Pons (tissue), 1 donor: ENCODE measurements at regions not wholly inside any gene's neighbourhood (a gene's known extent, or its start where the extent isn't known, plus 50 kb on each side); places are given as distances from the start of the nearest gene placed in this dataset.
"Not testable (repeated sequence)": the region's sequence is repeated elsewhere in the genome, so short reads cannot be mapped to it uniquely, and the experiment has no call there.

Experiments
- DNase-seq: peaks from one replicate; pipeline ENCODE4 v3.0.0-alpha.2; 2016; ENCODE audit warnings: low spot score

DNA sequence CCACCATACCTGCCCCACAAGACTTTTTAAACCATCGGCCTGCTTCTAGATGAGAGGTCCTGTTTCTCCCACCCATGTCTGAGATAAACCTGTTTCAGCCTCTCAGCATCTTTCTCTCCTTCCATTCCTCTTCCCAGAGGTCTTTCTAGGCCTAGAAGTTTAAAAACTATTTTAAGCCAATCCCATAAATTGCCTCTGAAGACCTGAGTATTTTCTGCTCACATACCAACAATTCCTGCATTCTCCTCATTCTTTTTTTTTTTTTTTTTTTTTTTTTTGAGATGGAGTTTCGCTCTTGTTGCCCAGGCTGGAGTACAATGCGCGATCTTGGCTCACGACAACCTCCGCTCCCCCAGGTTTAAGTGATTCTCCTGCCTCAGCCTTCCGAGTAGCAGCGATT is 262.9 kb upstream of the AUTS2 start:
- no peak for DNase-seq

DNA sequence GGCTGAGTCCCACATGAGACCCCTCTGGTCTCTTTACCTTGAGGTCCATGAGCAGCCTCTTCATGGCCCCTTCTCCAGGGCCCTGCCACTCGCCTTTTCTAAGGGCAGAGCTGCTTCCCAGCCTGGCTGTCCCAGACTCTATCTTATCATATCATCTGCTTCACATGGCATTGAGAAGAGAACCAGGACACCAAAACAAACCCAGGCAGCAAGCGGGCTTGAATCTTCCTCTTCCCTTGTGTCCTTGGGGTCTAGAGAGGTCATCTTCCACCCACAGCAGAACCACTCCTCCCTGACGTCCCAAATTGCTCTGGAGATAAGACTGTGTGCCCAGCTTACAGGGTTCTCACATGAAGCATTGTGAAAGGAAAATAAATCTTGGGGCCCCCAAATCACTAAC is 261.3 kb upstream of the AUTS2 start:
- DNase-seq = no peak

DNA sequence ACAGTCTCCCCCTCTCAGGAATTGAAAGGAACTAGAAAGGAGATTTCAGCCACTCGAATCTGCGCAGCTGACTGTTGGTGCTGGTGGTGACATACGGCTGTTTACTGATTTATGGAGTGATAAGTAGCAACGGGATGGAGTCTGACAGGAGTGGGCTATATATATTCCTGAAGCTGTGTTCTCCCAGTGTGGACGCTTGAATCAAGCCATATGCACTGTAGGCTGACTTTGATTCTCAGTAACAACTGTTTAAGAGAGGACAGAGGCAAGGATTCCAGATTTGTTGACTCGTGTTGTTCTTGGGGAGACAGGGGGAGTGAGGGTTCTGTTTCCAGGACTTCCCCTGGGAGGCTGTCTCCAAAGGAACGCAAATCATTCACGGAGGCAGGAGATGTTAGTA is 260.1 kb upstream of the AUTS2 start:
- no peak for DNase-seq

DNA sequence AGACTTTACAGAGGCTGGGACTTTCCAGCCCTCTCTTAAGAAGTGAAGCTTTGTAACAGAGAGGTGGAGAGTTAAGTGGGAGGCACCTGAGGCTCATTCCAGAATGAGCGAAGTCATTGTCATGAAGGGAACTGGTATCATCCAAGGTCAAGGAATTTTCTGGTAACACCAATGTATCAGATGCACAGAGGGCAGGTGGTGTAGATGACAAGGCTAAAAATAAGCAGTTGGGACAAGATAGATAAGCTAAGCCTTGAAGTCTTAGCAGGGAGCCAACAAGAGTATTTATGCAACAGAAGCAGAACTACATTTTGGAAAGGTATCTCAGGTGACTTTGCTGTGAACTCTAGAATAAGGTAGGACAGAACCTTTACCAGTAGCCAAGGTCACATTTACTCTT is 257.0 kb upstream of the AUTS2 start:
- DNase-seq = no peak

DNA sequence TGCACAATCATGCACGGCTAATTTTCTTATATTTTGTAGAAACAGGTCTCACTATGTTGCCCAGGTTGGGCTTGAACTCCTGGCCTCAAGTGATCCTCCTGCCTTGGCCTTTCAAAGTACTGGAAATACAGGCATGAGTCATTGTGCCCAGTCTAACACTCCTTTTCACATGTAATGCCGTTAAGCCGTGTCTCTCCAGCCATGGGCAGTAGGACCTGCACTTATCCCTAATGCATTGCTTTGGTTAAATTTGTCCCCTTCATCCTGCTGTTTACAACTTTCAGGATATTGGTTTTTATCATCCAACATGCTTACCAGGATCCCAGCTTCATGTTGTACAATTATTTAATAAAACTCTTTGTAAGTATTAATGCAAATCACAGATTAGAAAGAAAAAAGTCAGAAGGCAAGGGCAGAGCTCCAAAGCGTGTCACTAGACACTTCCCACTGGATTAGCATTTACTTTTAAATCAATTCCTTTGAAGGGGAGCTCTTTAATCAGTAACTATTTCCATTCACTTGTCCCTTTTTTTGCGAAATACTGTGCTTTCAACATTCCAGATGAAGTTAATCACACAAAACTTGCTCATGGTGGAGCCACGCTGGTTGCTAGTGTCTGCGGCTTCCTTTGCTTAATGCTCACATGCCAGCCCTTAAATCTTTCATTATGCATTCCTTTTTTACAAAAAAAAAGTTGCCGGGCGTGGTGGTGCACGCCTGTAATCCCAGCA is 256.0 kb upstream of the AUTS2 start:
- DNase-seq = no peak

DNA sequence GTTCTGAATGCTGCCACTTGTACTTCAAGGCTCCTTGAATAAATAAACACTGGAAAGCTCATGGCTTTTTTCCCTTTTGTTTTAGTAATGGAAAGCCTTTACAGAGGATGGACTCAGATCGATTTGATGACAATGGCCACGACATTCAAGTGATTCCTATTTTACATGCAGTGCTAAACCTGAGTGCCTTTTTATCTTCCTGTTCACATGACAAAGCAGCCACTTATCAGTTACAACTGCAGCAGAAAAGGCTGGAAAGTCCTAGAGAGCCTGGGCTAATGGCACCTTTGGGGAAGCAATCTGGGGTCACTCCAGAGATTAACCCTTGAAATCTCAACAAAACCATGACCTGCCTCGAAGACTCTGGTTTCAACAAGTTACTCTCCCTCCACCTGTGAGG is 249.0 kb upstream of the AUTS2 start:
- DNase-seq = no peak

DNA sequence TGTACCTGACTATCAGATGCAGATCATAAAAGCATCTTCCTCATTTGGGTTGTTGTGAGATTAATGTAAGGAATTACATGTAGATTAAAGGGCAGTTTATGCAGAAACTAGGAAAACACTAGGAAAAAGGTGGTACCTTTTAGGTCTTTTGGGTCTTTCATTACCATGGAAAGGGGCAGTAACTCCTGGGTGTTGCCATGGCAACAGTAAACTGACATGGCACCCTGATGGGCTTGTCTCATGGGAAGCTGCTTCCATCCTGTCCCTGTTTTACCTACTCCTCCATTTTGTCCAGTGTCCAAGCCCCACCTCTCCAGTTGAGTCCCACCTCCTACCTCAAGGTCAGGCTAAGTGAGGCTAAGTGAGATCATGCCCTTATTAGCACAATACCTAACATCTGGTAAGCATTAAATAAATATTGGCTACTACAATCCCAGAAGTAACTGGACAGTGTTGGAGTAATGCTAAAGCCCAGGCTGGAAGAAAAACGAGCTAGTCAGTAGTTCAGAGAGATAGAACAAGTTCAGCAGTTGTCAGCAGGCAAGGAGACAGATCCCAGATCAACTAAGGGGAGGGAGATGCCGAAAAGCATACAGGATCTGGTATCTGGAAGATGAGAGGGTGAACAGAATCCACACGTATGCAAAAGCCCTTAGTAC is 240.0 kb upstream of the AUTS2 start:
- DNase-seq = no peak

DNA sequence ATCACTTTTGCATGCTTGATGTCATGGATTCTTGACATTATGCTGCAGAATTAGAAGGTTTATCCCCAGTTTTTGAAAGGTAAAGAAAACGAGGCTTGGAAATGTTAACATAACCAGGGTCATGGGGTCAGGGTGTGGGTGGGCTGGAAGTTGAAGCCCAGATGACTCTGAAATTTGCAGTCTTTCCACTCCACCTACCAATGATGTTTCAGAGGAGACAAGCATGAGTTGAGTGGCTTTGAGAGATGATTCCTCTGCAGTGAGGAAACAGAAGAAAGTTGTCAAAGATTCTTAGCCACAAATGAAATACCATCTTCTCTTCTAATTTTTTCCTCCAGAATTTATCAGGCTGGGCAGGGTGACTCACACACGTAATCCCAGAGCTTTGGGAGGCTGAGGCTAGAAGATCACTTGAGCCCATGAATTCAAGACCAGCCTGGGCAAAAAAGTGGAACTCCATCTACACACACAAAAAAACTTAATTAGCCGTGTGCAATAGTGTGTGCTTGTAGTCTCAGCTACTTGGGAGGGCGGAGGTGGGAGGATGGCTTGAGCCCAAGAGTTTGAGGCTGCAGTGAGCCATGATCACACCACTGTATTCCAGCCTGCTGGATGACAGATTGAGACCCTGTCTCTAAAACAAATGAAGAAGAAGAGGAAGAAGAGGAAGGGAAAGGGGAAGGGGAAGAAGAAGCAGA is 239.1 kb upstream of the AUTS2 start:
- DNase-seq = no peak

DNA sequence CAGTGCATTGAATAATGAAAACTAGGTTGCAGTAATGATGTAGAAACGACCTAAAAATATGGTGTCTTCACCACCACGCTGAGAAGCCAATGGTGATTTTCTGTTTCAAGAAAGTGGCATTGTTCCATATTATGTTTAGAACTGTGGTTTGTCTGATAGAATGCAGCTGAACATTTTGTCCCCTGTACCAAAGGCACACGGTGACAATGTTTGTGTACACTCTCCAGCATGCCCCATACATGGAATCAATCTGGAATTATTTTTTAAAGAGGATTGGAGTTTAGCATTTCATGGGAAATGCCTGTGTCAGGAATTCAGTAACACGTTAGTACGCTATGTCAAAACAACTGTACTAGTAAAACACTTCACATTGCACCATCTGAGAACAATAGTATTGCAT is 237.4 kb upstream of the AUTS2 start:
- DNase-seq = no peak

DNA sequence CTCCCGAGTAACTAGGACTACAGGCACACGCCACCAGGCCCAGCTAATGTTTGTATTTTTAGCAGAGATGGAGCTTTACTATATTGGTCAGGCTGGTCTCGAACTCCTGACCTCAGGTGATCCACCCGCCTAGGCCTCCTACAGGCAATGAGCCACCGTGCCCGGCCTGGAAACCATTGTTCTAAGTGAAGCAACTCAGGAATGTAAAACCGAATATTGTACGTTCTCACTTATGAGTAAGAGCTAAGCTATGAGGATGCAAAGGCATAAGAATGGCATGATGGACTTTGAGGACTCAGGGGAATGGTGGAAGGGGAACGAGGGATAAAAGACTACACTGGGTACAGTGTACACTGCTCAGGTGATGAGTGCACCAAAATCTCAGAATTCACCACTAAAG is 235.1 kb upstream of the AUTS2 start:
- no peak for DNase-seq

DNA sequence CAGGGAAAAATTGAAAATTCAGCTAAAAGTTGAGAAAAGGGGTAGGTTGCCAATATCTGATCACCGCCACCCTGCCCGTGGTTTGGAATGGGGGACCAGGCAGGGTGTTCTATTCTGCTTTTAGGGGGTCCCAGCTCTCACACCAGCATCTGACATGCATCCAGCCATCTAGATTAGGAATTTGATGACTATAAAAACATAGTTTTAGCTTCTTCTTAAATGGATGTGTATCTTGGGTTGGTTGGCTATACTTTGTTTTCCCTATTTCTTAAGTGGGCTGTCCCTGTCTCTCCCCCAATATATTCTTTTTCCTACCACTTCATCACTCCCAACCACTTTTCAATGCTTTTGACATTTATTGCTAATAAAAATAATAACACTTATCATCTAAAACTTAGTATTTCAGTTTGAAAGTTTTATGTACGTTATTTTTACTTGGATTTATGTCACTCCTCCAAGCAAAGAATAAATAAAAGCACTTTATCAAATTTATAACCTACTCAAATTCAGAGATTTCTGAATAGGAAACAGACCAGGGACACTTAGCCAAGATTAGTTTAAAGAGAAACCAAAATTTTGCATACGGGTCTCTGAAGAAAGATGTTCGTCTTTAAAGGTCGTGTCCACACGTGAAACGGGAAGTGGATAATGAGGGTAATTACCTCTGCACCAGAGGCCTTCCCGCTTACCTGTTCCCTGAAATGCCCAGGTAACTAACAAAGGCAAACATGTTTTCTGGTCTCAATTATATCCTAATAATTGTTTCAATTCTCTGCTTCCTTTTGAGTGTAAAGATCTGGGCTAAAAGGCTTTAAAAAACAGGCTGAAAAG is 233.2 kb upstream of the AUTS2 start:
- DNase-seq = no peak

DNA sequence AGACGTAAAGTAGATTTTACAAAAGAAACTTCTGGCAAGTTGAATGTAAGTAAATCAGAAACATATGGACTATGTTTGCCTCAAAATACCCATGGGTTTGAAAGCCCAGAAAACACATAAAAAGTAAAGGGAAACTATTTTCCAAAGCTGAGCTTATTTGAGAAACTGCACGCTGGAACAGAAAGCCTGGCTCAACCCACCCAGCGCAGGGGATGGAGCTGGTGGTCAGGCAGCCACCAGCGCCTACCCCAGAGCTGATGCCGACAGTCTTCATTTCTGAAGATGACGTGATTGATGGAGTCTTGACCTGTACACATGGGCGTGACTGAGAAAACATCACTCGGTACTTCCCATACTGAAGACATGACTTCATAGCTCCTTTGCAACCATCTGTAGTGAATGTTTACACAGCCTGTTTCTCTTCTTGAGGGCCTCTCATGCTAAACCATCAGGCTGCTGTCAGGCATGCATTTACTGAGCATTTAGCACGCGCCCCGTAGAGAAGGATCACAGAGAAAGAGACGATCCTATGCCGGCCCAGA is 232.6 kb upstream of the AUTS2 start:
- no peak for DNase-seq

DNA sequence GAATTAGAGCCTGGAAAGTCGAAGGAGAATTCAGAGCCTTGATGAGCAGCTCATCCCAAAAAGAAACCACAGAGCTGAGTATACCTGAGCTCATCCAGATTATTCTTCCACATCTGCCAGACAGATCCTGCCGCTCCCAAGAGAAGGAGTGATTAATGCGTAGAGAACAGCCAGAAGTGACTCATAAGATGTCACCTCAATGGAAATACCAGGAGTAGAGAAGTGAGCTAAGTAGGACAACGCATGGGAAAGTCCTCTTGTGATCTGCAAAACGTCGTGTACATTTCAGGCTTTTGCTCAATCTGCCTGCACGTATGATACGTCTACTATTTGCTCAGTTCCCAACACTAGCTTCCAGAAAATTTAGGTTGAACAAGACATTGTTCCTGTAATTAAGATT is 230.5 kb upstream of the AUTS2 start:
- no peak for DNase-seq

DNA sequence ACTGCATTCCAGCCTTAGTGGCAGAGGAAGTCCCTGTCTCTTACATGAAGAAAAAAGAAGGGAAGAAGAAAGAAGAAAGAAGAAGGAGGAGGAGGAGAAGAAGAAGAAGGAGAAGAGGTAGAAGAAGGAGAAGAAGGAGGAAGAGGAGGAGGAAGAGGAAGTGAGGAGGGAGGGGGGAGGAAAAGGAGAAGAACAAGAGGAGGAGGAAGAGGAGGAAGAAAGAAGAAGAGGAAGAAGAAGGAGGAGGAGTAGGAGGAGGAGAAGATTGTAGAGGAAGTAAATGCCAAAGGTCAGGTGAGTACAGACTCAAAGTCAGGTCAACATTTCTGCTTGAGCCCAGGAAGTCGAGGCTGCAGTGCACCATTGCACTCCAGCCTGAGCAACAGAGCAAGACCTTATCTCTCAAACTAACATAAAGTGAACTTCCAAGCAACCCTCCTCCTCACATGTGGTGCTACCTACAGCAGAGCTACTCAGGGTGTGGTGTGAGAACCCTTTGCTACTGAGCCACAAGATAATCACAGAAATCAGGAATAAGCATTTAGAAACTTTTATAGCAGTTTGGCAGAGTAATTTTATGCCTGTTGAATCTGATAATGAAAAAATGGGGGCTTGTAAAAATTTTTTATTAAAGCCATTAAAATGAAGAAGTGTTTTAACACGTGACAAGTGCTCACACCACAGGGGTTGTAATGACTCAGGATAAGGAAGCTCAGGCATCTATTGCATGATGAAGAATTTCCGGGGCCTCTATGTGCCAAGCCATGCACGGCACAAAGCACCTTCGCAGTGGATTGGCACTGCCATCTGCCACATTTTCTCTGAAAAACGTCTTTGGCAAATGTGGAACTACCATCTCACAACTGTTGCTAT is 224.9 kb upstream of the AUTS2 start:
- DNase-seq = peak; percentile 16

DNA sequence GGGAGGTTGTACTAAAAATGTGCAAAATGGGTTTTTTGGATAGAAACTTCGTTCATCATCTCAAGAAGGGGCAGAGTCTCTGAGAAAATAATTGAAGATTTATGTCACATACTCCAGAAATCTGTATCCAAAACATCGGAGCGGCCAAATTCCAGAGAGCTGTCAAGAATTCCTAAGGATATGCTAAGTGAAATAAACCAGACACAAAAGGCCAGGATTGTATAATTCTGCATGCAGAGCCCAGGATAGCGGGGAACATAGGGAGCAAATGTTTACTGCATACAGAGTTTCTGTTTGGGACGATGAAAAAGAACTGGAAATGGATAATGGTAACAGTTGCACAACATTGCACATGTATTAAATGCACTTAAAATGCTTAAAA is 224.2 kb upstream of the AUTS2 start:
- DNase-seq = no peak

DNA sequence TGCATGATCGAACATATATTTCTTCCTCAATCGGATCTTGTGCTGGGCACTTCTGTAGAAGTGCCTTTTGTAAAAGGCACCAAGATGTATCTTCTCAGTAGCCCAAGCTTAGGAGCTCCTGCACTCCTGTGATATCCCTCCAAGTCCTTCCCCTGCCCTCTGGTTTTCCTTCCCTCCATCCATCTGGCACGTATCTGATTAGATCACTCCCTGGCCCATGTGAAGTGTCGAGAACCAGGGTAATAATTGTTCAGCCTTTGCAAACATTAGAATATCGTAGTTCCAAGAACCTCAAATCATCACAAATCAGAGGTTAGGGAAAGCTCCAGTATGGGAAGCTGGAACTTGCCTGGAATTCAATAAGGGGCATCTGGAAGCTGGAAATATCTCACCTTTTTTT is 221.1 kb upstream of the AUTS2 start:
- no peak for DNase-seq

DNA sequence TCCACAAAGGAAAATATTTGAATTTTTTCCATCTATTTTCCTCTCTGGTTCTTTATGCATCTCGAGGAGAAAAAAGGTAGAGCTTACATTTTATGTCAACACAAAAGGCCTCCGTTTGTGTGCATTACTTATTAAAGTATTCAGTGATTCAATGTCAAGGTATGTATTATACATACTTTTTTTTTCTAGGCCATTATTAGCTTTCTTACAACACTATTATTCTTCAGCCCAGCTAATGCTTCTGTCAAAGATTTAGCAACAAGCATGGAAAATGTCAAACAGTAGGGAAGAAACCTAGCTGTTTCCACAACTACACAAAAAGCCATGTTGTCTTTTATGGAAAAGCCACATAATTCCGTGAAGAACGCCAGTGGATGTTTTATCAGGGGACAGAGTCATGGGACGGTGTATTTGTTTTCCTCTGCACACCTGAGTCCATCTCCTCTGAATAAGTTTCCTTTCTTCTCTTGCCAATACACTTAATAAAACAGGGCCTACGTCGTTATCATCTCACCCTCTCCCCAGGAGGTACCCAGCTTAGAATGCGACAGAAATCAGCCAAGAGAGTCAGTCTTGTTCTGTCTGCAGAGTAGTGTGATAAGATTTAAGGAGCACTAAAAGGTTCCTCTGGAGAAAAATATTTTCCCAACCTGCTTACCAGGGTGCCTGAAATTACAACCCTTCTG is 209.7 kb upstream of the AUTS2 start:
- no peak for DNase-seq

DNA sequence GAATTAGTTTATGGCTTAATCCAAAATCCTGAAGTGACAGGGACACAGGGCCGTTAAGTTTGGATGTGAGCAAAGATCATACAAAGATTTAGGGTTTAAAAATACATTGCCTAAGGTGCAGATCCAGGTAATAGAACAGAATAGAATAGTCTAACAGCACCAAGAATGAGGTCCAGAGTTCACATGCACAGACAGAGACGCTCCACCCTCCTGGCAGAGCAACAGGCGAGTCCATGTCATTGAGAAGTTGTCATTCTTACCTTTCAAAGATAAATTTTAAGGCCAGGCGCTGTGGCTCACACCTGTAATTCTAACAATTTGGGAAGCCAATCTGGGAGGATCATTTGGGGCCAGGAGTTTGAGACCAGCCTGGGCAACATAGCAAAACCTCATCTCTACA is 209.1 kb upstream of the AUTS2 start:
- DNase-seq = no peak

DNA sequence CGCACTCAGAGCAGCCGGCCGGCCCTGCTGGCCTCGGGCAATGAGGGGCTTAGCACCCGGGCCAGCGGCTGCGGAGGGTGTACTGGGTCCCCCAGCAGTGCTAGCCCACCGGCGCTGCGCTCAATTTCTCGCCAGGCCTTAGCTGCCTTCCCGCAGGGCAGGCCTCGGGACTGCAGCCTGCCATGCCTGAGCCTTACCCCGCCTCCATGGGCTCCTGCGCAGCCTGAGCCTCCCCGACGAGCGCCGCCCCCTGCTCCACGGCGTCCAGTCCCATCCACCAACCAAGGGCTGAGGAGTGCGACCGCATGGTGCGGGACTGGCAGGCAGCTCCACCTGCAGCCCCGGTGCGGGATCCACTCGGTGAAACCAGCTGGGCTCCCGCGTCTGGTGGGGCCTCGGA is 204.4 kb upstream of the AUTS2 start:
- not testable (repeated sequence) for DNase-seq

DNA sequence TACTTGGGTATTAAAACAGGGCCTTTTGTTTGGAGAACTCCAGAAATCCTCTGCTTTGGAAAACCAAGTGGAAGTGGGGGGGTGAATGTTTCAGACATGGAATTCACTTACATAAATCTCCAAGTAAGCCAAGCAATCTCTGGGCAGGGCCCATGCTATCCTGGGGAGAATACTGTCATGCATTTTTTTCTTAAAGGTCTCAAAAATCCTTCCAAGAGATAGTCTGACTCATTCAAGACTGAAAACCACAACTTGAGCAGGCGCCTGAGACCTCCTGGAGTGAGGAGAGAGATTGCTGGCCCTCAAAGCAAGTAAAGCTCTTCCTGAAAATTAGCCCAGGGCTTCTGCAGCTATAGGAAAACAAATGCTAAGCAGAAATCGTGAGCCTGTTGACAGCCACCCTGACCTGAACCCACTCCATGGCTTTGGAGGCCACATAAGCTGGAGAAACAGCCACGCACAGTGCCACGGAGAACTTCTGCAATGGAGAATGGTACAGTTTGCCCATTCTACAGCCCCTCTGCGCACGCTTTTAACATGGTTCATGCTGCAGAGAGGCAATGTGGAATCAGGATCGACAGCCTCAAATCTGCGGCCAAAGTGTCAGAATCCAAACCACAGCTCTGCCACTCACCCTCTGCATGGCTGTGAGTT is 203.1 kb upstream of the AUTS2 start:
- DNase-seq = no peak
